OCI-M2 (cell line): ENCODE measurements at regions not wholly inside any gene's neighbourhood (a gene's known extent, or its start where the extent isn't known, plus 50 kb on each side); places are given as distances from the start of the nearest gene placed in this dataset.

Experiments
- DNase-seq: peaks from one replicate; lab custom pipeline; 2025; ENCODE audit not compliant: unreplicated experiment; lab: John Stamatoyannopoulos, UW

DNA sequence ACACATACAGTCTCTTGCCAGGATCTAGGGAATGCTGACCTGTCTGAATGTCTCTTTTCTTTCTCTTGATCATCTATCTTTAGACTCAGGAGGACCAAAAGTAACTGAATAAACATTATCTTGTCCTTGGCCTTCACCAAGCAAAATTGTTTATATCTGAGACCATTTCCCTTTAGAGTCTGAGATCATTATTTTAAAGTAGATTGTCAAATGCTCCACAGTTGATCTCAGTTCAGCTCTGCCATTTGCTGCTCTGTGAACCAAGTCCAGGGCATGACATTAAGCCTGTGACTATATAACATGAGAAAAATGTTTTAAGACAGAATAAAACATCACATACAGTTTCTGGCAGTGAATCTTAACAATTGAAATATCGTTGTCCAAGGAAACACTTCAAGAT, 148.3 kb upstream of the NRSN1 start:
- no peak for DNase-seq

DNA sequence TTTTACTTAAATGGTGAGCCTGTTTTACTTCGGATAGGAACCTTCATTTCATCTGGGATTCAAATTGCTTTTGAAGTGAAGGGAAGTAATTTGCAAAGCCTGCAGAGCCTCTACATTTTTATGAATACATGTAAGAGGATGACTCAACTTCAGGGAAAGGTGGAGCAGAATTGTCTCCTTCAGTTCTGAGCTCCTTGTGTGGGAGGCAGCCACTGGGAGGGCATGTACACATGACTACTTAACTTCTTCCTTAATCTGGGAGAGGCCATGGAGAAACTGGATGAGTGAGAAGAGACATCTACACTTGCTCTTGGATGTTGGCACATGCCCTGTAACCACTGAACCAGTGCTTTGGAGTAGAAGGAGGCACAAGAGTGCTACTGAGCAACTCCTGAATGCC, 145.1 kb upstream of the NRSN1 start:
- no peak for DNase-seq

DNA sequence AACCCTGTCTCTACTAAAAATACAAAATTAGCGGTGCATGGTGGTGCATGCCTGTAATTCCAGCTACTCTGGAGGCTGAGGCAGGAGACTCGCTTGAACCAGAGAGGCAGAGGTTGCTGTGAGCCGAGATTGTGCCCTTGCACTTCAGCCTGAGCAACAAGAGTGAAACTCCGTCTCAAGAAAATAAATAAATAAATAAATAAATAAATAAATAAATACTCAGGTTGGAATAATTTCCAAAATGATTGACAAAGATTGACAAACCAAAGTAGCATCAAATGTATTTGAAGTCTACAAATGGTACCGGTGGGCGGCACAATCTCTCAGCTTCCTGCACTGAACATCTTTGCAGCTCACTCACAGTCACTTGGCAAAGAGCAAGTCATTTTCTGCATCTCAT, 144.1 kb upstream of the NRSN1 start:
- DNase-seq, result no peak

DNA sequence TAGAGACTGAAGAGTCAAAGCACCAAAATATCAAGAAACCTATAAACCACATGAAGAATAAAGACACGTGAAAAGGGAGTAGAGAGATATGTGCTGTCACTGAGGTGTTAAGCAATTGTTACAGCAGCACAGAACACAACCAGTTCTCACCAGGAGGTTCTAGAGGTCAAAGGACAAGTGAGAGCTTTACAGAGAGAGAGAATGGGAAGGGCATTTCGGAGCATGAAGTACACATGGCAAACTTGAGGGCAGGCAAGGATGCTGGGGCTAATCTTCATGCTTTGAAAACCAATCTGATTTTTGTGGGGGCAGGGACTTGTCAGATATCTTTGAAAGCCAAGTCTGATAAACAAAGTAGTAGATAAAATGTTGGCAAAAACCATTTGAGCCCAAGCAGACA, 142.3 kb upstream of the NRSN1 start:
- no peak for DNase-seq

DNA sequence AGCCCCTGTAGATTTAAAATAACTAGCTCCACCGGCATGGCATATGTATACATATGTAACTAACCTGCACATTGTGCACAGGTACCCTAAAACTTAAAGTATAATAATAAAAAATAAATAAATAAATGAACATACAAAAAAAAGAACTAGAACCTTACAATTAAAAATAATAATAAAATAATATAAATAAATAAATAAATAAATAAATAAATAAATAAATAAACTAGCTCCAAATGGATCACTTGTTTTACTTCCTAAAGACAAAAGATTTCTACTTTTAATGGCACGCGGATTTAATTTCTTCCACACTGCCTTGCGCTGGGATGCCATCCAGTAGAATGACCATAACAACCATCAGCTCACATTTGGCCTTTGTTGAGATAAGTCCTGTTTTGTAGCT, 141.0 kb upstream of the NRSN1 start:
- DNase-seq, result no peak

DNA sequence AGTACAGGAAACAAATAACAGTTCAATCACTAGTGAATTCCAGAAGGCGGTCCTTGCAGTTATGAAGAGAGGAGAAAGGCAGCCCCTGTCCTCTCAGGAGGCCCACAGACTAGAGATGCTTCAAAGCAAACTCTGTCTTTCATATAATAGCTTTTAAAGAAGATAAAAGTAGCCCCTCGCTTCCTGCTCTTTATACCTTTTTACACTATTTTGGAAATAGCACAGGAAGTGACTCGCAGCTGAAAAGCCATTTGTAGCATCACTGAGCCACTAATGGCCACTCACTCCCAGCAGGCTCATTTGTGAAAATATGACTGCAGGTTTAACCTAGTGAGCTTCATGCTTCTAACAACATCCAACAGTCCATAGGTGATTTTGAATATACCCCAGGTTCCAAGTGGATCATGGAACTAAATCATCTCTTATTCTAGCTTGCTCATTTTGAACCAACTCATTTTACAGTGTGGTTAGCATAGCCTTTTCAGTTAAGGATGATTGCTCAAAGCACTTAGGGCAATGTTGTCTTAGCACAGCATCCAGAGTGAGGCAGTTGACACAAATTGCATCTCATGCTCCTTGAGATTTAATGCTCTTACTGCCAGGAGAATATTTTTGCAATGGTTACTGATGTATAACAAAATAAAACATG, 136.0 kb upstream of the NRSN1 start:
- no peak for DNase-seq

DNA sequence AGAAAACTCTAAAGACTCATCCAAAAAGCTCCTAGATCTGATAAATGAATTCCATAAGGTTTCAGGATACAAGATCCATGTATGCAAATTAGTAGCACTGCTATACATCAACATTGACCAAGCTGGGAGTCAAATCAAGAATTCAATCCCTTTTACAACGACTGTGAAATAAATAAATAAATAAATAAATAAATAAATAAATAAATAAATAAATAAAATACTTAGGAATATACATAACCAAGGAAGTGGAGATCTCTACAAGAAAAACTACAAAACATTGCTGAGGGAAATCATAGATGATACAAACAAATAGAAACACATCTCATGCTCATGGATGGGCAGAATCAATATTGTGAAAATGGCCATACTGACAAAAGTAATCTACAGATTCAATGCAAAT, 132.0 kb upstream of the NRSN1 start:
- no peak for DNase-seq

DNA sequence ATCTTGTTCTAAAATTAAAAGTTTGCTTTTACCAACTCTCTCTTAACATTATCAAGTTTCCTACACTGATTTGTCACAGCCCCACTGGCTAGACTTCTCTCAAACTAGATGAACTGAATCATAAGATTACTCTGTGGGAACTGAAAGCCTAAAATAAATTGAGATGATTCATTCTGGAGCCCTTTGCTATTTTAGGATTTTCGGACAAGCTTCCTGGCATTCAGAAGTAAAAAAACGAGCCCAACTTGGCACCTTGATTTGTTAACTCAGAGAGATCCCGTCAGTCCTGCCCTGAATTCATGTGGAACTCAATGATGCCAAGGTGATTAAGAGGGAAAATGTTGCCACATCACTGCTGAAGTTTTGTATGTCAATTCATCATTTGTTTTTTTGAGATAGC, 122.0 kb upstream of the NRSN1 start:
- DNase-seq, result no peak

DNA sequence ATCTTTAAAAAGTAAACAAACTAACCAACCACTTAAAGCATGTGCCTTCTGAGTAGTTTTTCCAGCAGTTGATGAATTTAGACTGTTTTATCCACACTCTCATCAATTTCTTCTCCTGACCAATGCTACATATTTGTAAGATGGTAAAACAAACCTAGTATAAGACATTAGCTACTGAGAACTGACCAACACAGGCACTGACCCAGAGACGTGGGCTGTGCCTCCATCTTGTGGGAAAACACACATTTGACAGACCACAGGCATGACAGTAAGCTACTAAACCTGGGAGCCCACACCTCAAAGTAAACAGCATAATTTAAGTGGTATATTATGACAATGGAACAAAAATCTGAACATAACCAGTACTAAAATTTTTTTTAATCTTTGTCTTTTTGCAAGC, 121.4 kb upstream of the NRSN1 start:
- no peak for DNase-seq

DNA sequence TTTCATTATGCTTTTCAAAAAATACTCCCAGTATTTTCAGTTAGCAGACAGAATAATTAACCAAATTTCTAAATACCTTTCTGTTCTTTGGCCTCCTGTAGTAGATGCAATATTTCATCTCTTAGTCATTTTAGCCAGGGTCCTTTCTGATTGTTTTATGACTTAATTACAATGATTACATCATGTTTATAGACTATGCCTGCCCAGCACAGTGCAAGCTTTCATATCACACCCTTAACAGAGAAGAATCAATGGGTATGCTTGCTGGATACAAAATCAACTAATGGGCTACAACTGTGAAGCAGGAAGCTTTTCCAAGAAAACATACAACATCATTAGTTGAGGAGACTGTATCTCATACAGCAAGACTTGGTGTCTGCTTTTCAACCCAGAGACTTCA, 119.8 kb upstream of the NRSN1 start:
- DNase-seq, result no peak

DNA sequence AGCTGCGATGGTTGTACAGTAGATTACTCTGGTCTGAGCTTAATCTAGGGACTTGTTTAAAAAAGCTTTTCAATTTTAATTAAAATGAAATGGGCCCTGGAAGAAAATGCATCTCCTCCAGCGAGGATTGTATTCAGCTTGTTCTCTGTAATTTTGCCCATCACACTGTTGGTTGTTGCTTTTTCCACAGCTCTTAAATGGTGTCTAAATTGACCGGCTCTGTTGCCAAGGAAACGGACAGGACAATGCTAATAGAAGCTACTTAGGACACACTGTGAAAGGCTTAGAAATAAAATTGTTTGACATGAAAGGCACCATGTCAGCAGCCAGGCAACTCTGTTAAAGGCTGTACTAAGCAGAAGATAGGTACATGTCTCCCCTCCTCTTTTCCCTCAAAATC, 116.7 kb upstream of the NRSN1 start:
- DNase-seq, result no peak

DNA sequence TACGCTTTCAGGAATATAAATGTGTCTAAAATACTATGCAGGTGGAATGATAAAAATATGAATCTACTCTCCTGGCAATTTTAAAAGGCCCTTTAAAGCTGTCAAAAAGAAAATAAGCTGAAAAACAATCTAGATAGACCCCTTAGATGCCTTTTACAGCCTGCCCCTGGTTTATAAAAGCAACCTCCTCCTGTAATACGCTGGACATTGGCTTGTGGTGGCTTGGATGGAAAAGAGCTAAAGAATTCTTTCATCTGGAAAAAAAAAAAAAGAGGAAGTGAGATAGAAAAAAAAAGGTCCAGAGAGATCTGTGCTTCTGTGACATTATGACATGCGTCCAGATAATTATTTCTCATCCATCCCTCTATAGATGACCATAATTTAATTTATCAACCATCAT, 115.9 kb upstream of the NRSN1 start:
- no peak for DNase-seq

DNA sequence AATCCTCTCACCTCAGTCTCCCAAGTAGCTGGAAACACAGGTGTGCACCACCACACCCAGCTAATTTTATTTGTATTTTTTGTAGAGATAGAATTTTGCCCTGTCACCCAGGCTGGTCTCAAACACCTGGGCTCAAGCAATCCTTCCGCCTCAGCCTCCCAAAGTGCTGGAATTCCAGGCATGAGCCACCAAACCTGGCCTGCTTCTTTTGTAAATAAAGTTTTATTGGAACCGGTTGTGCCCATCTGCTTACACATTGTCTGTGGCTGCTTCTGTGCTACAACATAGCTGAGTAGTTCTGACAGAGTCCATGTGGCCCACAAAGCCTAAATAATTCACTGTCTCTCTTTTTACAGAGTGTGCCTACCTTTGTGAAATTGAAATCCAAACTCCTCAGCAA, 109.7 kb upstream of the NRSN1 start:
- DNase-seq, result no peak

DNA sequence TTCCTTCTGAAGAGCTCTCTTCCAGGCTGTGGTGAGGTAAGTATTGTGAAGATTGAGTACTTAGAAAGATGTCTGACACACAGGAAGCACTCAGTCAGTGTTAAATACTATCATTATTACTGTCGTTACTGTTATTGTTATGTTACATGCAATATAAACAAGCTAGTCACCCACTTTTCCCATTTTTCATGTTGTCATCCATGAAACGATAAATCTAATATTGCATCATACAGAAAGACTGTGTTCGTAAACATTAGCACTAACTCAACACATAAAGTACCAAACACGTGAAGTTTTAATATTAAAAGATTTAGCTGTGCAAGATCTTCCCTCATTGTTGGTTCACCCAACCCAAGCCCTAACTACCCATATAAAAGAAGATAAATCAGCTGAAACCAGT, 109.2 kb upstream of the NRSN1 start:
- DNase-seq, result no peak

DNA sequence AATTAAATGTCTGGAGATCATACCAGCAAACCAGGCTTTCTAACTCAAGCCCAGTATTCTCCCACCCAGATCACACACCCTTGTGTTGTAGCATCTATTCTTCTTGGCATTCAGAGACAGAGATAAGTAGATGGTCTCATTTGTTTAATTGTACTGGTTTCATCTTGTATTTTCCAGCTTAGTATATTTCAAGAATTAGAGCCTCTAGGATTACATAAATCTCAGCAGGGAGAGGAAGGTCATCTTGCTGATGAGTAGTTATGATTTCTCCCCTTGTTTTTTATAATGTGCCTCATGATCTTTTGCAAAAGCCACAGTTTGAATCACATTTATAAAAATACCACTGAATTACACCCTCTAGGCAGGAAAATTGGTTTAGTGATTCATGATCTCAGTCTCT, 106.6 kb upstream of the NRSN1 start:
- no peak for DNase-seq

DNA sequence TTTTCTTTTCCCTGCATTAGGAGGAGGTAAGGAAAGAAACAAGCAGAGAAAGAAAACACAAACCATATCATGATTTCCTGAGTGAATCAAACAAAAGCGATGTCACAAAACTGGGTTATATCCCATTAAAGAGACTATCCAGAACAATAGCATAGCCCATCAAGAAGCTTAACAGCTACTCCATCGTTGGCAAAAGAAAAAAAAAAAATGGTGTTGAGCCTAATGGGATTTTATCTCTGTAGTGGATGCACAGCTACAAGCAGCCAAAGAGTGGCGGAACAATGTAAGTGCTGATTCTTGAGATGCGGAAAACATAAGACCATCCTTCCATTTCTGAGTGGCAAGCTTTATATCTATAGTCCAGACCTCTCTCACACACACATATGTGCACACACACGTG, 106.2 kb upstream of the NRSN1 start:
- DNase-seq, result no peak

DNA sequence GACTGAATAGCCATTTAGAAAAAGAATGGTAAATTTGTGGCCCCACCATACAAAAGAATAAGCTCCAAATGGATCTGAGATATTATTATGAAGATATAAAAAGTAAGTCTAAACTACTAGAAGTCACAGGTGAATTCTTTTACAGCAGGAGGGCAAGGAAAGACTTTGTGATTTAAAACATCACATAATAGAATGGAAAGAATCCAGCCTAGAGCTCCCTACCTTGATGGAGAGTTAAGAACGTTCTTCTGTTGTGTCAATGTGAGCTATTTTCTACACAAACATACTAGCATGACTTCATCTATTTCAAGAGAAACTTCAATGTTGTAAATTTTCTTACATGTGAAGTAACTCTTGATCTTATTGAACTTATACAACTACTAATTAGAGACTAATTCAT, 100.0 kb upstream of the NRSN1 start:
- no peak for DNase-seq

DNA sequence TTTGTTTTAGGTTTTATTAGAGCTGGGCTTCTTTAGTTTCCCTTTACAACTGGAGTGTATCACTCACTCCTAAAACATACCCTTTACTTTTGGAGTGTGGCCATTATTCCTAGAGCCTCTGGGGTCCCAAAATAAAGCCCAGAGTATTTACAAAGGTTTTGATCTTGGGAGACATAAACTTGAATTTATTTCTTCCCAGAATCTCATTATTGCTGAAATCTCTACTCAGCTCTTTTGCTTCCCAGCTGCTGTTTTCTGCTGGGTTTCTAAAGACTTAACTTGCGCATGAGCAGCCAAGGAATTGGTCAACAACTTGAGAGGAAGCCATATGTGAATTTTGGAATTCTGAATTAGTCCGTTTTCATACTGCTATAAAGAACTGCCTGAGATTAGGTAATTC, 94.5 kb upstream of the NRSN1 start:
- DNase-seq, result no peak

DNA sequence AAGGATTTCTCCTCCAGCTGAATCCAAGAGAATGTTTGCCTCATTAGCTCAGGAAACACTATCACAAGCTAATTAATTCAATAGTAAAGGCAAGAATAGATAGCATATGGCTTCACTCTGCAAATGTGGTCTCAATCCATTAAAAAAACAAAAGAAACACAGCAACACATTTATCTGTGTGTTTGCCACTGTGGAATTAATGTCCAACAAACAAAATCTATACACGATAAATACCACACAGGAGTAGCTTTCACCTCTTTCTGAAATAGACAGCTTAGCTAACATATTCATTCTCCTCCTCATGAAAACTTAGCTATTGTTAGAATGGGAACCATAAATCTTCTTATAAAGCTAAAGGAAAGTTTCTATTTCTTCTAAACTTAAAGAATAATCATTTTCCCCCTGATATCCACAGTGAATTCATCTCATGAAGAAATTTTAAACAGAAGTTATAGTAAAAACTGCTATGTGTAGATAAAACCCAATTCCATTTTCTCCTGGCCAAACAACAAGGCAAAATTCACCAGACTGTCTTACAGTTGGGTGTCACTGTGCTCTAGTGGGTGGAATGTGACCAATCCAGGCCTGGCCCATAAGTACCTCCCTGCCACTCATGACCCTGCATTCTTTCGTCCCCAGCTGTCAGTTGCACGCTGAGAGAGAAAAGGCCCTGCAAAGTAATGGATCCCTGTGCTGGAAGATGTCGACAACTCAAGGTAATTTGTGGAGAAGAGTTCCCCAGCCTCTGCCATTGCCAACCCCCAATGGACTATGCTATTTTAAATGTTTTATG, 92.9 kb upstream of the NRSN1 start:
- no peak for DNase-seq

DNA sequence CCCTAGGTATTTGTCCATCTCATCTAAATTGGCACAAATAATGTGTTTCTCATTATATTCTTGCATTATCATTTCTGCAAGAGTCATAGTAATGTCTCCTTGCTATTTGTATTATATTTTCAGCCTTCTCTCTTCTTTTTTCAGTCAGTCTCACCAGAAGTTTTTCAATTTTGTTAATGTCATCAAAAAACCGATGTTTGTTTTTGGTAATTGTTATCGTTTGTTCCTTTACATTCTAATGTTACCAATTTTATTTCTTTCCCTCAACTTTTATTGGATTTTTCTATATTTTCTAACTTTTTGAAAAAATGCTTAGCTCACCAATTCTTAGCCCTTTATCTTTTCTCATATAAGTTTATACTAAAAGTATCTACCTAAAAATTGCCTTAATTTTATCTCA, 82.2 kb upstream of the NRSN1 start:
- no peak for DNase-seq

DNA sequence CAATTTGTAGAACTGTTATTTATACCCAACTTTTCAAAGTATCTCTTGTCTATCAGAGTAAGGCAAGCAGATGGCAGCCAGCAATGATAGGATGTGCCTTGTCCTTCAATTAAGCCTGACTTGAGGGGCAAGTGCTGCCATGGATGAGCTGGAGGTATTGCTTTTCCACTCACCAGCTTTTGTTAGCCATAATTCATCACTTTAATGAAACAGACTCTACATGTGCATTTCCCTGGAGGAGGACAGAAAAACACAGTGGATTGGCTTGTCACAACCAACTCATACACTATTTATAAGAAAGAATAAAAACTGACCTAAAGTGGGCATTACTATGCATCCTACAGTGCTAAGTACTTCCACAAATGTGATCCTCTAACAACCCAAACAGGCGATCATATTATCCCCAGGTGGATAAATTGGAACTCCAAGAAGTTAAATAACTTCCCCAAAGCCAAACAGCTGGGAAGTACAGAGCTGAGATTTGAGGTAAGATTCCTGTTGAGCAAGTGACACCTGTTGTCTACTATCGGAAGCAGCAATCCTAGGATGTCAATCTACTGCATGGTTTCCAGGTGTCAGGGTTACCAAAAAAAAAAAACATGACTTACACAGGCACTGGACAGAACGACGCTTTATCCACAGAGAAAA, 73.9 kb upstream of the NRSN1 start:
- DNase-seq, result no peak

DNA sequence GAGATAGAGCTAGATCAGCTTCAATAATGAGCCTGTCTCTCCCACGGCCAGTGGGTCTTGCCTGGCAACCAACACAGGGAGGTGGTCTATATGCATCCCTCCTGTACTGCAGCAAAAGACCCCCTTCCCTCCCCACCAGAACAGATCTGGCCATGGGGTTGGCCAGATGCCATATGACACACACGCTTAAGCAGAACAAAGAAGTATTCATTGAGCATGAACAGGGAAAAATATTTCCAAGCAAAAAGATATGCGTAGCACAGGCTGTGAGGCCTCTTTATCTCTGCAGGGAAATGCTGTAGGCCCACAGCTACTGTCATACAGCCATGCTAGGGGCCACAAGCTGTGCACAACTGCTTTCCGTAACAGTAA, 73.4 kb upstream of the NRSN1 start:
- DNase-seq, result no peak

DNA sequence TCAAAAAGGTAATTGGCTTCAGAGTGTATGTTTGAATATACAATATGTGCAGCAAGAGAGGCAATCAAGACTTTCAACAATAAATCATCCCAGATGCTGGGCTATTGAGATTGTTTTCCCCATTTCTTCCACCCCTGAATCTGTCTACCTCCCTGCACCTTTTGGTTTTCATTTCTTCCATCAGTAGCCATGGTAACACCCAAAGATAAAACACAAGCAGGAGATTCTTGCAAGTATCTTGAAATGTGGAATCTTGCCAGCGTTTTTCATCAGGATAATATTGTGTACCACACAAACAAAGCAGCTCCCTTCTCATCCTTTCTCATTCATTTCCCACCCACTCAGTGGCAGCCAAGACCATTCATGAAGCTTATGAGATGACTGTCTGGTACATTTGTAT, 73.0 kb upstream of the NRSN1 start:
- DNase-seq, result no peak
